Small intestine (tissue), 7 donors: ENCODE measurements at regions not wholly inside any gene's neighbourhood (a gene's known extent, or its start where the extent isn't known, plus 50 kb on each side); places are given as distances from the start of the nearest gene placed in this dataset.
"Not testable (repeated sequence)": the region's sequence is repeated elsewhere in the genome, so short reads cannot be mapped to it uniquely, and the experiment has no call there.

Experiments used
- DNase-seq, 2 donors: peaks; one replicate each; pipeline versions ENCODE4 v3.0.0 to v3.0.0-alpha.2; 2013
- FAIRE-seq: peaks from 2 replicates; lab custom pipeline; 2012; peaks lifted over from hg19 to GRCh38; lab: Jason Lieb, UNC
- H3K27ac ChIP-seq, 3 donors: one replicate each; pipeline ENCODE4 v1.5.1; 2013; ENCODE audit warnings: low read length in 2 of 3, mild to moderate bottlenecking in 2 of 3, control low read depth in 1 of 3, inconsistent platforms in 1 of 3, low read depth in 1 of 3, moderate library complexity in 1 of 3
- H3K27me3 ChIP-seq, 3 donors: one replicate each; pipeline ENCODE4 v1.6.1; 2013; ENCODE audit warnings: low read length in 3 of 3, inconsistent platforms in 1 of 3; ENCODE audit not compliant: control insufficient read depth in 3 of 3, insufficient read depth in 3 of 3
- H3K36me3 ChIP-seq, 3 donors: one replicate each; pipeline ENCODE4 v1.6.1; 2013; ENCODE audit warnings: low read length in 3 of 3, inconsistent platforms in 1 of 3, low read depth in 1 of 3, mild to moderate bottlenecking in 1 of 3, moderate library complexity in 1 of 3; ENCODE audit not compliant: control insufficient read depth in 3 of 3, insufficient read depth in 2 of 3
- H3K4me1 ChIP-seq, 3 donors: one replicate each; pipeline ENCODE4 v1.6.1; 2013; ENCODE audit warnings: low read length in 2 of 3, inconsistent platforms in 1 of 3, low read depth in 1 of 3, mild to moderate bottlenecking in 1 of 3, moderate library complexity in 1 of 3; ENCODE audit not compliant: control insufficient read depth in 3 of 3, insufficient read depth in 2 of 3
- H3K4me3 ChIP-seq, 3 donors: one replicate each; pipeline ENCODE4 v1.5.1; 2013; ENCODE audit warnings: low read length in 3 of 3, control low read depth in 1 of 3, inconsistent platforms in 1 of 3, low read depth in 1 of 3, mild to moderate bottlenecking in 1 of 3, moderate library complexity in 1 of 3
- H3K9me3 ChIP-seq, 2 donors: one replicate each; pipeline ENCODE4 v1.6.1; 2013; ENCODE audit warnings: low read depth in 1 of 2, low read length in 1 of 2; ENCODE audit not compliant: control insufficient read depth in 2 of 2, insufficient read depth in 1 of 2
- WGBS, 3 donors: extraction: QIAGEN DNeasy Blood & Tissue Kit; methylation state at CpG; one replicate each; pipeline ENCODE4 v1.1.7; 2013; 5-methylcytosine and 5-hydroxymethylcytosine counted together
- donor health status: healthy with polysubstance abuse.
- donor health status: control.
- donor health status: control.
- donor health status: Bipolar disorder and iron deficiency.
- donor health status: healthy.

- Histone ChIP-seq H3K36me3 (no peaks in the 10 kb centered on the region), H3K4me1 (peaks cover 0 to 4% (median 0%) of the 10 kb centered on the region in 3 donors), H3K9me3 (peaks cover 0 to 11% of the 10 kb centered on the region in 2 donors), H3K27ac (no peak overlapping the region), H3K27me3 (no peaks in the 10 kb centered on the region), H3K4me3 (no peak overlapping the region)
- 86 to 93% (median 92%) methylated on average over 2 of the region's 2 CpGs for WGBS, 3 donors
- FAIRE-seq (no peak), DNase-seq (no peak)
Observed at GRCh38 chr2:185583058-185583816, 155.4 kb upstream of the FSIP2 start.

- not testable (repeated sequence) for DNase-seq, H3K27me3 ChIP-seq, H3K27ac ChIP-seq, H3K4me1 ChIP-seq, FAIRE-seq, H3K36me3 ChIP-seq, H3K4me3 ChIP-seq
- peaks cover 0 to 11% of the 10 kb centered on the region in 2 donors for H3K9me3 ChIP-seq
- 83 to 94% (median 93%) methylated on average over 5 of the region's 5 CpGs for WGBS, 3 donors
Observed at GRCh38 chr2:185585165-185585564, 153.4 kb upstream of the FSIP2 start.

GRCh38 chr2:185591276-185591675, 147.3 kb upstream of the FSIP2 start:
- WGBS, 3 donors: 81 to 87% (median 83%) methylated on average over 14 of the region's 14 CpGs
- not testable (repeated sequence) for H3K4me3 ChIP-seq, FAIRE-seq, H3K36me3 ChIP-seq, DNase-seq, H3K9me3 ChIP-seq, H3K4me1 ChIP-seq, H3K27me3 ChIP-seq, H3K27ac ChIP-seq

GRCh38 chr2:185607945-185608344, 130.7 kb upstream of the FSIP2 start:
- H3K4me3 ChIP-seq: no peak overlapping the region
- H3K27me3 ChIP-seq: no peaks in the 10 kb centered on the region
- no peak overlapping the region for H3K27ac ChIP-seq
- no peaks in the 10 kb centered on the region for H3K9me3 ChIP-seq
- FAIRE-seq (no peak), DNase-seq (no peak)
- 63 to 72% (median 64%) methylated on average over 1 of the region's 1 CpG for WGBS, 3 donors
- H3K4me1 ChIP-seq: peaks cover 0 to 2% (median 0%) of the 10 kb centered on the region in 3 donors
- H3K36me3 ChIP-seq: no peaks in the 10 kb centered on the region

GRCh38 chr2:185608799-185609198, 129.8 kb upstream of the FSIP2 start:
- WGBS, 3 donors: 20 to 55% (median 36%) methylated on average over 3 of the region's 3 CpGs
- H3K4me1 ChIP-seq: peaks cover 0 to 2% (median 0%) of the 10 kb centered on the region in 3 donors
- no peak overlapping the region for H3K27ac ChIP-seq
- no peak overlapping the region for H3K4me3 ChIP-seq
- H3K36me3 ChIP-seq: no peaks in the 10 kb centered on the region
- FAIRE-seq (no peak), DNase-seq (peak; percentile 1 to 33)
- H3K9me3 ChIP-seq: no peaks in the 10 kb centered on the region
- no peaks in the 10 kb centered on the region for H3K27me3 ChIP-seq

GRCh38 chr2:185610301-185610700, 128.3 kb upstream of the FSIP2 start:
- 65 to 75% (median 68%) methylated on average over 1 of the region's 1 CpG for WGBS, 3 donors
- DNase-seq (no peak), FAIRE-seq (no peak)
- Histone ChIP-seq H3K27me3 (no peaks in the 10 kb centered on the region), H3K4me3 (no peak overlapping the region), H3K27ac (no peak overlapping the region), H3K36me3 (no peaks in the 10 kb centered on the region), H3K4me1 (peaks cover 0 to 2% (median 0%) of the 10 kb centered on the region in 3 donors), H3K9me3 (no peaks in the 10 kb centered on the region)

GRCh38 chr2:185618625-185619024, 120.0 kb upstream of the FSIP2 start:
- no peaks in the 10 kb centered on the region for H3K27me3 ChIP-seq
- H3K36me3 ChIP-seq: no peaks in the 10 kb centered on the region
- FAIRE-seq (no peak), DNase-seq (no peak)
- no peak overlapping the region for H3K4me3 ChIP-seq
- WGBS, 3 donors: 20 to 42% (median 41%) methylated on average over 1 of the region's 1 CpG
- no peaks in the 10 kb centered on the region for H3K9me3 ChIP-seq
- H3K27ac ChIP-seq: no peak overlapping the region
- H3K4me1 ChIP-seq: no peaks in the 10 kb centered on the region

GRCh38 chr2:185625604-185626003, 113.0 kb upstream of the FSIP2 start:
- 89 to 95% (median 90%) methylated on average over 1 of the region's 1 CpG for WGBS, 3 donors
- Histone ChIP-seq H3K9me3 (no peaks in the 10 kb centered on the region), H3K27ac (no peak overlapping the region), H3K27me3 (no peaks in the 10 kb centered on the region), H3K36me3 (no peaks in the 10 kb centered on the region), H3K4me3 (no peak overlapping the region), H3K4me1 (no peaks in the 10 kb centered on the region)
- DNase-seq (no peak), FAIRE-seq (no peak)

GRCh38 chr2:185628985-185629384, 109.6 kb upstream of the FSIP2 start:
- no peaks in the 10 kb centered on the region for H3K9me3 ChIP-seq
- DNase-seq (peak; percentile 11 to 54), FAIRE-seq (no peak)
- H3K4me1 ChIP-seq: no peaks in the 10 kb centered on the region
- WGBS, 3 donors: 32 to 38% (median 35%) methylated on average over 5 of the region's 5 CpGs
- no peaks in the 10 kb centered on the region for H3K36me3 ChIP-seq
- H3K4me3 ChIP-seq: no peak overlapping the region
- no peak overlapping the region for H3K27ac ChIP-seq
- no peaks in the 10 kb centered on the region for H3K27me3 ChIP-seq
